HepG2 (cell line): ENCODE measurements at regions not wholly inside any gene's neighbourhood (a gene's known extent, or its start where the extent isn't known, plus 50 kb on each side); places are given as distances from the start of the nearest gene placed in this dataset.

Experiments used
- ATAC-seq: fragments of 200-7000 bp; cut with Tn5 transposase; 3 replicates; pipeline ENCODE4 v1.9.1; 2020; ENCODE audit warnings: mild to moderate bottlenecking, moderate library complexity
- BruUV-seq: library from RNA; stranded (reverse); fragments of 400-500 nt; replicated peaks from 2 replicates; lab custom pipeline; 2021; lab: Mats Ljungman, UMichigan
- CTCF ChIA-PET: fragments of 300-600 bp; formaldehyde crosslinking; extraction: SDS; loops from one replicate; lab custom pipeline; 2021; ENCODE audit warnings: low total read pairs, inconsistent platforms, low intra/inter-chr PET ratio; lab: Yijun Ruan, JAX
- POLR2A ChIA-PET: fragments of 350-600 bp; sonication (Branson Sonifier 250); formaldehyde crosslinking; loops from one replicate; lab custom pipeline; 2020; ENCODE audit warnings: antibody characterized with exemption, inconsistent platforms; lab: Yijun Ruan, JAX
- DNase-seq: peaks from one replicate; pipeline ENCODE4 v3.0.0-alpha.2; 2015; ENCODE audit warnings: low spot score
- FAIRE-seq: peaks from 3 replicates; lab custom pipeline; 2011; peaks lifted over from hg19 to GRCh38; lab: Jason Lieb, UNC
- H2AFZ ChIP-seq: one replicate; pipeline ENCODE4 v1.6.1; 2011; ENCODE audit warnings: low read length, inconsistent platforms
- H3K27ac ChIP-seq: fragments of 300-600 bp; 3 replicates; pipeline ENCODE4 v1.8.0; 2011; ENCODE audit warnings: mixed run types, mild to moderate bottlenecking, mixed read lengths, low read length, inconsistent platforms; ENCODE audit not compliant: insufficient read depth; ENCODE audit errors: extremely low read length
- H3K27me3 ChIP-seq, 2 experiments: fragments of 200-600 bp in 1 of 2; 2 replicates in 1 of 2; 3 replicates in 1 of 2; pipeline versions ENCODE4 v1.6.0 to v1.8.0; 2011; ENCODE audit warnings: low read length in 2 of 2, mild to moderate bottlenecking in 2 of 2, moderate library complexity in 2 of 2, inconsistent platforms in 1 of 2; ENCODE audit not compliant: insufficient read depth in 2 of 2, control insufficient read depth in 1 of 2
- H3K36me3 ChIP-seq, 2 experiments: fragments of 200-600 bp in 1 of 2; replicated peaks in 1 of 2; 2 replicates in 1 of 2; 3 replicates in 1 of 2; pipeline versions ENCODE4 v1.5.1 to v1.8.0; 2011; ENCODE audit warnings: low read length in 2 of 2, inconsistent platforms in 1 of 2; ENCODE audit not compliant: insufficient read depth in 2 of 2, control insufficient read depth in 1 of 2
- H3K4me1 ChIP-seq: 2 replicates; pipeline ENCODE4 v1.5.1; 2012; ENCODE audit warnings: low read length, inconsistent platforms; ENCODE audit not compliant: insufficient read depth
- H3K4me2 ChIP-seq: 2 replicates; pipeline ENCODE4 v1.6.0; 2011; ENCODE audit warnings: low read depth, low read length, inconsistent platforms
- H3K4me3 ChIP-seq, 3 experiments: fragments of 200-600 bp in 1 of 3; sonication (generic), shearing (Covaris generic) in 1 of 3; replicated peaks in 1 of 3; 2 replicates each; pipeline ENCODE4 v1.5.1; 2011 to 2016; ENCODE audit warnings: low read length in 3 of 3, inconsistent platforms in 2 of 3, low read depth in 2 of 3, mild to moderate bottlenecking in 2 of 3, control low read depth in 1 of 3, mixed read lengths in 1 of 3; ENCODE audit not compliant: insufficient read depth in 1 of 3
- H3K79me2 ChIP-seq: one replicate; pipeline ENCODE4 v1.6.1; 2011; ENCODE audit warnings: low read length, inconsistent platforms; ENCODE audit not compliant: insufficient read depth
- H3K9ac ChIP-seq: 2 replicates; pipeline ENCODE4 v1.6.0; 2011; ENCODE audit warnings: mild to moderate bottlenecking, low read depth, low read length, inconsistent platforms; ENCODE audit not compliant: insufficient read depth
- H3K9me3 ChIP-seq: 2 replicates; pipeline ENCODE4 v1.5.1; 2012; ENCODE audit warnings: mild to moderate bottlenecking, low read length
- H4K20me1 ChIP-seq: 2 replicates; pipeline ENCODE4 v1.6.0; 2011; ENCODE audit warnings: inconsistent platforms, mild to moderate bottlenecking, low read length, moderate library complexity; ENCODE audit not compliant: insufficient read depth
- FIP1L1 ChIP-seq: fragments of 200-400 bp; formaldehyde crosslinking; IDR thresholded peaks from 2 replicates; pipeline ENCODE4 v1.6.1; 2018; ENCODE audit warnings: low read depth, mild to moderate bottlenecking, low read length, moderate library complexity, borderline replicate concordance; ENCODE audit not compliant: insufficient read depth
- FOXP4 ChIP-seq: sonication (generic); formaldehyde crosslinking; IDR thresholded peaks from 2 replicates; pipeline ENCODE4 v1.4.0; 2020; ENCODE audit warnings: missing genetic modification reagents
- ZNF362 ChIP-seq: sonication (generic); formaldehyde crosslinking; IDR thresholded peaks from 2 replicates; pipeline ENCODE4 v1.4.0; 2020; ENCODE audit warnings: missing genetic modification reagents, mild to moderate bottlenecking, borderline replicate concordance
- ZNF749 ChIP-seq: sonication (generic); formaldehyde crosslinking; IDR thresholded peaks from 2 replicates; pipeline ENCODE4 v1.8.0; 2022; ENCODE audit warnings: mild to moderate bottlenecking, missing genetic modification reagents, moderate library complexity, borderline replicate concordance
- WGBS: methylation state at CpG from one replicate; pipeline ENCODE4 v1.1.6; 2017; ENCODE audit warnings: low lambda C conversion rate; 5-methylcytosine and 5-hydroxymethylcytosine counted together
- in situ Hi-C: cut with HindIII; loops from 2 replicates; pipeline ENCODE4 v1.10.0; 2017; ENCODE audit warnings: low pct_unique_long_range_greater_than_20kb; ENCODE audit not compliant: extremely low pct_ligation_motif_present
- intact Hi-C: fragments of 100-400 bp; cut with micrococcal nuclease; formaldehyde crosslinking; loops from one replicate; pipeline ENCODE4 v1.10.0; 2022; ENCODE audit not compliant: unreplicated experiment
- TF ChIP-seq, protein P1 (sequence below): sonication (generic); formaldehyde crosslinking; IDR thresholded peaks from 2 replicates; pipeline ENCODE4 v1.5.1; 2020; ENCODE audit warnings: mild to moderate bottlenecking, missing genetic modification reagents, borderline replicate concordance
- TF ChIP-seq, protein P2 (sequence below): IDR thresholded peaks from 2 replicates; pipeline ENCODE4 v1.6.1; 2016
- TF ChIP-seq, protein P3 (sequence below): sonication (generic); formaldehyde crosslinking; IDR thresholded peaks from 2 replicates; pipeline ENCODE4 v1.9.0; 2021; ENCODE audit warnings: missing genetic modification reagents, borderline replicate concordance
- TF ChIP-seq, protein P4 (sequence below): sonication (generic); formaldehyde crosslinking; IDR thresholded peaks from 2 replicates; pipeline ENCODE4 v1.4.0; 2020; ENCODE audit warnings: missing genetic modification reagents

- no peak for DNase-seq
- no TSS peak for BruUV-seq
- ATAC-seq, result no peak
- TF ChIP-seq, protein P1, sequence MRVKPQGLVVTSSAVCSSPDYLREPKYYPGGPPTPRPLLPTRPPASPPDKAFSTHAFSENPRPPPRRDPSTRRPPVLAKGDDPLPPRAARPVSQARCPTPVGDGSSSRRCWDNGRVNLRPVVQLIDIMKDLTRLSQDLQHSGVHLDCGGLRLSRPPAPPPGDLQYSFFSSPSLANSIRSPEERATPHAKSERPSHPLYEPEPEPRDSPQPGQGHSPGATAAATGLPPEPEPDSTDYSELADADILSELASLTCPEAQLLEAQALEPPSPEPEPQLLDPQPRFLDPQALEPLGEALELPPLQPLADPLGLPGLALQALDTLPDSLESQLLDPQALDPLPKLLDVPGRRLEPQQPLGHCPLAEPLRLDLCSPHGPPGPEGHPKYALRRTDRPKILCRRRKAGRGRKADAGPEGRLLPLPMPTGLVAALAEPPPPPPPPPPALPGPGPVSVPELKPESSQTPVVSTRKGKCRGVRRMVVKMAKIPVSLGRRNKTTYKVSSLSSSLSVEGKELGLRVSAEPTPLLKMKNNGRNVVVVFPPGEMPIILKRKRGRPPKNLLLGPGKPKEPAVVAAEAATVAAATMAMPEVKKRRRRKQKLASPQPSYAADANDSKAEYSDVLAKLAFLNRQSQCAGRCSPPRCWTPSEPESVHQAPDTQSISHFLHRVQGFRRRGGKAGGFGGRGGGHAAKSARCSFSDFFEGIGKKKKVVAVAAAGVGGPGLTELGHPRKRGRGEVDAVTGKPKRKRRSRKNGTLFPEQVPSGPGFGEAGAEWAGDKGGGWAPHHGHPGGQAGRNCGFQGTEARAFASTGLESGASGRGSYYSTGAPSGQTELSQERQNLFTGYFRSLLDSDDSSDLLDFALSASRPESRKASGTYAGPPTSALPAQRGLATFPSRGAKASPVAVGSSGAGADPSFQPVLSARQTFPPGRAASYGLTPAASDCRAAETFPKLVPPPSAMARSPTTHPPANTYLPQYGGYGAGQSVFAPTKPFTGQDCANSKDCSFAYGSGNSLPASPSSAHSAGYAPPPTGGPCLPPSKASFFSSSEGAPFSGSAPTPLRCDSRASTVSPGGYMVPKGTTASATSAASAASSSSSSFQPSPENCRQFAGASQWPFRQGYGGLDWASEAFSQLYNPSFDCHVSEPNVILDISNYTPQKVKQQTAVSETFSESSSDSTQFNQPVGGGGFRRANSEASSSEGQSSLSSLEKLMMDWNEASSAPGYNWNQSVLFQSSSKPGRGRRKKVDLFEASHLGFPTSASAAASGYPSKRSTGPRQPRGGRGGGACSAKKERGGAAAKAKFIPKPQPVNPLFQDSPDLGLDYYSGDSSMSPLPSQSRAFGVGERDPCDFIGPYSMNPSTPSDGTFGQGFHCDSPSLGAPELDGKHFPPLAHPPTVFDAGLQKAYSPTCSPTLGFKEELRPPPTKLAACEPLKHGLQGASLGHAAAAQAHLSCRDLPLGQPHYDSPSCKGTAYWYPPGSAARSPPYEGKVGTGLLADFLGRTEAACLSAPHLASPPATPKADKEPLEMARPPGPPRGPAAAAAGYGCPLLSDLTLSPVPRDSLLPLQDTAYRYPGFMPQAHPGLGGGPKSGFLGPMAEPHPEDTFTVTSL, result no peak
- no peak for TF ChIP-seq ZNF362 (CRISPR knock-in tag)
- no peak for TF ChIP-seq FIP1L1
- TF ChIP-seq ZNF749 (CRISPR knock-in tag), result no peak
- TF ChIP-seq, protein P2, sequence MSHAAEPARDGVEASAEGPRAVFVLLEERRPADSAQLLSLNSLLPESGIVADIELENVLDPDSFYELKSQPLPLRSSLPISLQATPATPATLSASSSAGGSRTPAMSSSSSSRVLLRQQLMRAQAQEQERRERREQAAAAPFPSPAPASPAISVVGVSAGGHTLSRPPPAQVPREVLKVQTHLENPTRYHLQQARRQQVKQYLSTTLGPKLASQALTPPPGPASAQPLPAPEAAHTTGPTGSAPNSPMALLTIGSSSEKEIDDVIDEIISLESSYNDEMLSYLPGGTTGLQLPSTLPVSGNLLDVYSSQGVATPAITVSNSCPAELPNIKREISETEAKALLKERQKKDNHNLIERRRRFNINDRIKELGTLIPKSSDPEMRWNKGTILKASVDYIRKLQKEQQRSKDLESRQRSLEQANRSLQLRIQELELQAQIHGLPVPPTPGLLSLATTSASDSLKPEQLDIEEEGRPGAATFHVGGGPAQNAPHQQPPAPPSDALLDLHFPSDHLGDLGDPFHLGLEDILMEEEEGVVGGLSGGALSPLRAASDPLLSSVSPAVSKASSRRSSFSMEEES (CRISPR knock-in tag), result no peak
- TF ChIP-seq, protein P3, sequence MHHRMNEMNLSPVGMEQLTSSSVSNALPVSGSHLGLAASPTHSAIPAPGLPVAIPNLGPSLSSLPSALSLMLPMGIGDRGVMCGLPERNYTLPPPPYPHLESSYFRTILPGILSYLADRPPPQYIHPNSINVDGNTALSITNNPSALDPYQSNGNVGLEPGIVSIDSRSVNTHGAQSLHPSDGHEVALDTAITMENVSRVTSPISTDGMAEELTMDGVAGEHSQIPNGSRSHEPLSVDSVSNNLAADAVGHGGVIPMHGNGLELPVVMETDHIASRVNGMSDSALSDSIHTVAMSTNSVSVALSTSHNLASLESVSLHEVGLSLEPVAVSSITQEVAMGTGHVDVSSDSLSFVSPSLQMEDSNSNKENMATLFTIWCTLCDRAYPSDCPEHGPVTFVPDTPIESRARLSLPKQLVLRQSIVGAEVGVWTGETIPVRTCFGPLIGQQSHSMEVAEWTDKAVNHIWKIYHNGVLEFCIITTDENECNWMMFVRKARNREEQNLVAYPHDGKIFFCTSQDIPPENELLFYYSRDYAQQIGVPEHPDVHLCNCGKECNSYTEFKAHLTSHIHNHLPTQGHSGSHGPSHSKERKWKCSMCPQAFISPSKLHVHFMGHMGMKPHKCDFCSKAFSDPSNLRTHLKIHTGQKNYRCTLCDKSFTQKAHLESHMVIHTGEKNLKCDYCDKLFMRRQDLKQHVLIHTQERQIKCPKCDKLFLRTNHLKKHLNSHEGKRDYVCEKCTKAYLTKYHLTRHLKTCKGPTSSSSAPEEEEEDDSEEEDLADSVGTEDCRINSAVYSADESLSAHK (CRISPR knock-in tag), result no peak
- TF ChIP-seq, protein P4, sequence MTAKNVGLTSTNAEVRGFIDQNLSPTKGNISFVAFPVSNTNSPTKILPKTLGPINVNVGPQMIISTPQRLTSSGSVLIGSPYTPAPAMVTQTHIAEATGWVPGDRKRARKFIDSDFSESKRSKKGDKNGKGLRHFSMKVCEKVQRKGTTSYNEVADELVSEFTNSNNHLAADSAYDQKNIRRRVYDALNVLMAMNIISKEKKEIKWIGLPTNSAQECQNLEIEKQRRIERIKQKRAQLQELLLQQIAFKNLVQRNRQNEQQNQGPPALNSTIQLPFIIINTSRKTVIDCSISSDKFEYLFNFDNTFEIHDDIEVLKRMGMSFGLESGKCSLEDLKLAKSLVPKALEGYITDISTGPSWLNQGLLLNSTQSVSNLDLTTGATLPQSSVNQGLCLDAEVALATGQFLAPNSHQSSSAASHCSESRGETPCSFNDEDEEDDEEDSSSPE (CRISPR knock-in tag), result no peak
- TF ChIP-seq FOXP4 (CRISPR knock-in tag), result no peak
These were observed 177.1 kb upstream of the ELAC2 start for GRCh38 chr17:13194887-13195286.

More at GRCh38 chr17:13194887-13195286, 177.1 kb upstream of the ELAC2 start:
- CTCF ChIA-PET, result no interaction called here
- H3K79me2 ChIP-seq, result no peaks in the 10 kb centered on the region
- no peak overlapping the region for H3K27ac ChIP-seq
- no peaks in the 10 kb centered on the region for H3K4me1 ChIP-seq
- no peaks in the 10 kb centered on the region; a peak in 2 of 5 replicates for H3K27me3 ChIP-seq
- no peak for FAIRE-seq
- in situ Hi-C loops (no loop called here), intact Hi-C loops (no loop called here)
- POLR2A ChIA-PET, result no interaction called here
- no peak overlapping the region for H3K9ac ChIP-seq
- no peak overlapping the region for H3K4me3 ChIP-seq
- H4K20me1 ChIP-seq, result no peaks in the 10 kb centered on the region
- H2AFZ ChIP-seq, result no peak overlapping the region
- H3K9me3 ChIP-seq, result no peaks in the 10 kb centered on the region
- WGBS, result 0% methylated on average over 2 of the region's 2 CpGs
- no peaks in the 10 kb centered on the region for H3K36me3 ChIP-seq
- no peak overlapping the region for H3K4me2 ChIP-seq
